OCI-LY3 (cell line): ENCODE measurements at regions not wholly inside any gene's neighbourhood (a gene's known extent, or its start where the extent isn't known, plus 50 kb on each side); places are given as distances from the start of the nearest gene placed in this dataset.

Experiments
- H2AFZ ChIP-seq: fragments of 200-600, 300-600 bp; shearing (Covaris generic); 2 replicates; pipeline ENCODE4 v1.6.0; 2014; ENCODE audit warnings: antibody characterized with exemption, low read depth, low read length
- H3K27ac ChIP-seq: fragments of 200-600, 300-600 bp; sonication (generic); 2 replicates; pipeline ENCODE4 v1.5.1; 2014; ENCODE audit warnings: mild to moderate bottlenecking, low read length, moderate library complexity, mixed read lengths
- H3K27me3 ChIP-seq: fragments of 200-600, 300-600 bp; sonication (generic); 2 replicates; pipeline ENCODE4 v1.6.1; 2014; ENCODE audit warnings: low read depth, low read length, mixed read lengths
- H3K36me3 ChIP-seq: fragments of 200-600, 300-600 bp; sonication (generic); replicated peaks from 2 replicates; pipeline ENCODE3; 2014; ENCODE audit warnings: low read depth, low read length, mixed read lengths
- H3K4me1 ChIP-seq: fragments of 300-600, 200-600 bp; sonication (generic); 2 replicates; pipeline ENCODE4 v1.6.1; 2014; ENCODE audit warnings: low read length, mixed read lengths
- H3K4me2 ChIP-seq: fragments of 200-600, 300-600 bp; sonication (generic); 2 replicates; pipeline ENCODE4 v1.6.1; 2014; ENCODE audit warnings: low read length, mixed read lengths
- H3K4me3 ChIP-seq: fragments of 300-600, 200-600 bp; sonication (generic); 2 replicates; pipeline ENCODE4 v1.5.1; 2014; ENCODE audit warnings: antibody characterized with exemption, mild to moderate bottlenecking, low read length, moderate library complexity
- H3K79me2 ChIP-seq: fragments of 300-600, 200-600 bp; shearing (Covaris generic); 2 replicates; pipeline ENCODE4 v1.6.1; 2014; ENCODE audit warnings: mild to moderate bottlenecking, low read length, mixed read lengths
- H3K9ac ChIP-seq: fragments of 300-600, 200-600 bp; shearing (Covaris generic); 2 replicates; pipeline ENCODE4 v1.6.0; 2014; ENCODE audit warnings: mild to moderate bottlenecking, low read length, moderate library complexity
- H3K9me3 ChIP-seq: fragments of 200-600, 300-600 bp; shearing (Covaris generic); 2 replicates; pipeline ENCODE4 v1.6.1; 2014; ENCODE audit warnings: low read length, mixed read lengths; ENCODE audit not compliant: insufficient read depth
- H4K20me1 ChIP-seq: fragments of 200-600, 300-600 bp; sonication (generic); 2 replicates; pipeline ENCODE4 v1.6.1; 2016; ENCODE audit warnings: low read length, mixed read lengths; ENCODE audit not compliant: insufficient read depth
- EZH2phosphoT487 ChIP-seq: fragments of 200-600 bp; shearing (Covaris generic); IDR thresholded peaks from 2 replicates; pipeline ENCODE4 v1.6.1; 2018; ENCODE audit warnings: antibody characterized with exemption, mixed run types, low read depth
- TF ChIP-seq, protein P1 (sequence below): fragments of 200-600, 300-600 bp; sonication (generic); IDR thresholded peaks from 2 replicates; pipeline ENCODE4 v1.5.1; 2014; ENCODE audit warnings: antibody characterized with exemption, low read length, low read depth

DNA sequence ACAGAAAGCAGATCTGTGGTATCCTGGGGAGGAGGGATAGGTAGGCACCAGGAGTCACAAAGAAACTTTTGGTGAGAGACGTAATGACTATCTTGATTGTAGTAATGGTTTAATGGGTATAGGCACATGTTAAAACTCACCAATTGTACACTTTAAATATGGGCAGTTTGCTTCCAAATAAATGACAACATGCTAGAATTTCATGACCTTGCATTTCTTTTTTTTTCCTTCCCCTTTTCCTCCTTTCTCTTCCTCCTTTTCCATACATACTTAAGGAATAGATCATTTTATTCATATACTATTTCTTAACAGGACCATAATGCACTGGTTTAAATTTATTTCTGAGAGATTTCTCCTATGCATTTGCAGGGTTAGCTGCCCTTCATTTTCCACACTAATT, 341.8 kb downstream of the TMEM182 start:
- Histone ChIP-seq H3K9ac (no peak overlapping the region), H3K4me3 (no peak overlapping the region), H4K20me1 (no peaks in the 10 kb centered on the region), H3K36me3 (no peaks in the 10 kb centered on the region), H2AFZ (no peak overlapping the region), H3K27ac (no peak overlapping the region), H3K79me2 (no peaks in the 10 kb centered on the region), H3K27me3 (no peaks in the 10 kb centered on the region), H3K4me2 (no peak overlapping the region), H3K9me3 (no peaks in the 10 kb centered on the region), H3K4me1 (no peaks in the 10 kb centered on the region)
- TF ChIP-seq, protein P1, sequence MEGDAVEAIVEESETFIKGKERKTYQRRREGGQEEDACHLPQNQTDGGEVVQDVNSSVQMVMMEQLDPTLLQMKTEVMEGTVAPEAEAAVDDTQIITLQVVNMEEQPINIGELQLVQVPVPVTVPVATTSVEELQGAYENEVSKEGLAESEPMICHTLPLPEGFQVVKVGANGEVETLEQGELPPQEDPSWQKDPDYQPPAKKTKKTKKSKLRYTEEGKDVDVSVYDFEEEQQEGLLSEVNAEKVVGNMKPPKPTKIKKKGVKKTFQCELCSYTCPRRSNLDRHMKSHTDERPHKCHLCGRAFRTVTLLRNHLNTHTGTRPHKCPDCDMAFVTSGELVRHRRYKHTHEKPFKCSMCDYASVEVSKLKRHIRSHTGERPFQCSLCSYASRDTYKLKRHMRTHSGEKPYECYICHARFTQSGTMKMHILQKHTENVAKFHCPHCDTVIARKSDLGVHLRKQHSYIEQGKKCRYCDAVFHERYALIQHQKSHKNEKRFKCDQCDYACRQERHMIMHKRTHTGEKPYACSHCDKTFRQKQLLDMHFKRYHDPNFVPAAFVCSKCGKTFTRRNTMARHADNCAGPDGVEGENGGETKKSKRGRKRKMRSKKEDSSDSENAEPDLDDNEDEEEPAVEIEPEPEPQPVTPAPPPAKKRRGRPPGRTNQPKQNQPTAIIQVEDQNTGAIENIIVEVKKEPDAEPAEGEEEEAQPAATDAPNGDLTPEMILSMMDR = no peak
- no peak for TF ChIP-seq EZH2phosphoT487

DNA sequence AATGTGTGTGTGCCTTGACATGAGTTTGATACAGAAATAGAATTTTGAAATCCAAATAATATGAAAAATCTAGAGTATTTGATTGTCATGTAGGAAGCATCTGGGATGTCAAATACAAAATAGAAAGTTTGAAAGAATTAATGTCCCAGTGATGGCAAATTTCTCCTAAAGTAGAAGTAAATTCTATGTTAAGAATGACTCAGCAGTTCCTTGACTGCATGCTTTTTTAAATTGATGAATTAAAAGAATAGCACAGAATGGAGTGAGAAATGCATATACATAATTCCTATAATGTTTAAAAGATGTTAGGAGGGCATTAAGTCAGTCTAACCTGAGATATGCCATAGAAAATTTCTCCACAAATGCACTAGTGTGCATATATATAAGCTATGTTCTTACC, 357.5 kb downstream of the TMEM182 start:
- Histone ChIP-seq H4K20me1 (no peaks in the 10 kb centered on the region), H3K27ac (no peak overlapping the region), H3K79me2 (no peaks in the 10 kb centered on the region), H3K27me3 (no peaks in the 10 kb centered on the region), H3K4me3 (no peak overlapping the region), H3K9ac (no peak overlapping the region), H3K4me1 (no peaks in the 10 kb centered on the region), H3K36me3 (no peaks in the 10 kb centered on the region), H2AFZ (no peak overlapping the region), H3K9me3 (no peaks in the 10 kb centered on the region), H3K4me2 (no peak overlapping the region)
- no peak for TF ChIP-seq EZH2phosphoT487
- TF ChIP-seq, protein P1 = no peak

GRCh38 chr2:103121106-103121505, 359.3 kb downstream of the TMEM182 start:
- H3K9ac ChIP-seq = no peak overlapping the region
- H3K79me2 ChIP-seq = no peaks in the 10 kb centered on the region
- TF ChIP-seq, protein P1 = no peak
- H4K20me1 ChIP-seq = no peaks in the 10 kb centered on the region
- no peaks in the 10 kb centered on the region for H3K36me3 ChIP-seq
- H3K27me3 ChIP-seq = no peaks in the 10 kb centered on the region
- no peaks in the 10 kb centered on the region for H3K9me3 ChIP-seq
- H3K4me1 ChIP-seq = no peaks in the 10 kb centered on the region
- no peak overlapping the region for H3K27ac ChIP-seq
- no peak overlapping the region for H2AFZ ChIP-seq
- H3K4me3 ChIP-seq = no peak overlapping the region
- no peak overlapping the region for H3K4me2 ChIP-seq

DNA sequence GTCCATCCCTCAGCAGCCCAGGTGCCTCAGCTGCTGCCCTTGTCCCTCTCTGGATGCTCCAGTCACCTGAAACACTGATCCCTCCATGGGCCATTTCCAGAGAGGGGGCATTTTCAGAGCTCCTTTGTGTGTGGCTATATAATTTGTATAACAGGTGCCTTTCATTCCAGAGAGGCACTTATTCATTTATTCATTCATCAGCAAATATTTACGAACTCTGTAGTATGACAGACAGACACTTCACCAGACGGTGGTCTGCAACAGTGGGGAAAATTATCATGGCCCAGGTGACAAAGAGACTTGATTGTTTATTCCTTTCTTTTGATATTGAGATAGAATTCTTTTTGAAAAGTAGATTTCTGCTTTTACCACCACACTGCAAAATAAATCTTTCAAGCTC, 361.7 kb downstream of the TMEM182 start:
- Histone ChIP-seq H3K79me2 (no peaks in the 10 kb centered on the region), H3K36me3 (no peaks in the 10 kb centered on the region), H3K4me1 (no peaks in the 10 kb centered on the region), H3K9me3 (no peaks in the 10 kb centered on the region), H3K4me3 (no peak overlapping the region), H4K20me1 (no peaks in the 10 kb centered on the region), H3K27ac (no peak overlapping the region), H3K27me3 (no peaks in the 10 kb centered on the region), H2AFZ (no peak overlapping the region), H3K9ac (no peak overlapping the region), H3K4me2 (no peak overlapping the region)
- TF ChIP-seq, protein P1 = no peak
- TF ChIP-seq EZH2phosphoT487 = no peak
